Right renal pelvis (tissue), 4 donors: ENCODE measurements at regions not wholly inside any gene's neighbourhood (a gene's known extent, or its start where the extent isn't known, plus 50 kb on each side); places are given as distances from the start of the nearest gene placed in this dataset.
A peak's percentile ranks its signal among the peaks of the same experiment; 100 is the strongest.

Experiments used
- DNase-seq, 4 donors: peaks; one replicate each; pipeline ENCODE4 v3.0.0-alpha.2; 2013; ENCODE audit warnings: low read depth in 4 of 4, low spot score in 3 of 4, missing footprints in 1 of 4

DNA sequence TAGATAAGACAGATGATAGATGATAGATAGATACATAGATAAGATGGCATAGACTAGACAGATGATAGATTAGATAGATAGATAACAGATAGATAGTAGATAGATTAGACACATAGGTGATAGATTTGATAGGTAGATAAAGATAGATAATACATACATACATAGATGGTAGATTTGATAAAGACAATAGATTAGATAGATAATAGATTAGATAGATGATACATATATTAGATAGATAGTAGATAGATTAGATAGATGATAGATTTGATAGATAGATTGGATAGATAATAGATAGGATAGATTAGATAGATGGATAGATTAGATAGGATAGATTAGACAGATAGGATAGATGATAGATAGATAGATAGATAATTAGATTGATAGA, 327.6 kb downstream of the BRD1 start:
- no peak for DNase-seq

DNA sequence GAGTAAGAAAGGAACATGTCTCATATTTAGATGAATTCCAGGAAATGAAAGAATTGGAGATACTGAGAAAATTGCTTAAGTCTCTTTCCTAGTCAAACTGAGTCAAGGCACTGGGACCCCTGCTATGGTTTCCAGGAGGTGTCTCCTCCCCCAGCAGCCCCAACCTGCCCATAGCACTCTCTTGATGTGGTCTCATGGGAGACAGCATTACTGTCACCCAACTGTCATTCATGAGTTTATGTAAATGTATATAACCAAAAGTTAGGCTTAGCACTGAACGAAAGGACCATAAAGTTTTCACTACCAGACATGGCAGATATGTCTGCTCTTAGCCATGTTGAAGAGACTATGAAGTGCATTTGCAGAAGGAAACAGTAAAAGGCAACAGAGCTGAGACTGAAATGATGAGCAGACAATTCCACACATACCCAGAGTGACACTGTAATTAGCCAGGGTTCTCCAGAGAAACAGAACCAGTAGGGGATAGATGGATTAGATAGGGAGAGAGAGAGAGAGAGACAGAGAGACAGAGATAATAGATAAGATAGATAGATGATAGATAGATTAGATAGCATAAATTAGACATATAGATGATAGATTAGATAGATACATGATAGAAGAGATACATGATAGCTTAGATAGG, 328.1 kb downstream of the BRD1 start:
- DNase-seq: no peak

DNA sequence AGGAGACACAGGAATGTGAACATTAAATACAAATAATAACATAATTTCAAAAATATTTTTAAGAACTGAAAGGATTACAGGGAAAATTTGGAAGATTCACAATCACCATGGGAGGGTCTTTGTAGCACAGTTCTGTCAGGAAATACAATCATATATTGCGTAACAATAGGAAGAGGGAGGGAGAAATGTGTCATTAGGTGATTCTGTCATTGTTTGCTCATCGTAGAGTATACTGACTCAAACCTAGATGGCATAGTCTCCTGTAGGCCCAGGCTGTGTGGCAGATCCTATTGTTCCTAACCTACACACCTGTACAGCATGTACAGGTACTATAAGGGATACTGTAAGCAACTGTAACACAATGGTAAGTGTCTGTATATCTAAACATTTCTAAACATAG, 330.4 kb downstream of the BRD1 start:
- DNase-seq: no peak

DNA sequence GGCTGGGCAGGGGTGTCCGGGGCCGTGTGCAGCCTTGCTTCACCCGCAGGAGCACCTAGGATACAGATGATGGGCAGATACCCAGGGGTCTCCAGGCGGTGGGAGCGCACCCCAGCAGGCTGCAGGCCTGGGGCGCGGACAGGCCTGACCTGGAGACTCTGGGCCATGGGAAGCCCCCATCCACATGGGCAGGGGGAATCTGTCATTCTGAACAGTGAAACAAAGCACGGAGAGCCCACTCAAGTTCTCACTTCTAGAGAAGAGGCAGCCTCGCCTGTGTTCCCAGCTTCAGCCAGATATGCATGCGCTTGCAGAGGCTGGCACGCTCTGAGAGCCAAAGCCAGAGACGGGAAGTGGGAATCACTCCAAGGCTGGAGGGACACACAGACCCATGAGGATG, 333.1 kb downstream of the BRD1 start:
- DNase-seq: no peak

DNA sequence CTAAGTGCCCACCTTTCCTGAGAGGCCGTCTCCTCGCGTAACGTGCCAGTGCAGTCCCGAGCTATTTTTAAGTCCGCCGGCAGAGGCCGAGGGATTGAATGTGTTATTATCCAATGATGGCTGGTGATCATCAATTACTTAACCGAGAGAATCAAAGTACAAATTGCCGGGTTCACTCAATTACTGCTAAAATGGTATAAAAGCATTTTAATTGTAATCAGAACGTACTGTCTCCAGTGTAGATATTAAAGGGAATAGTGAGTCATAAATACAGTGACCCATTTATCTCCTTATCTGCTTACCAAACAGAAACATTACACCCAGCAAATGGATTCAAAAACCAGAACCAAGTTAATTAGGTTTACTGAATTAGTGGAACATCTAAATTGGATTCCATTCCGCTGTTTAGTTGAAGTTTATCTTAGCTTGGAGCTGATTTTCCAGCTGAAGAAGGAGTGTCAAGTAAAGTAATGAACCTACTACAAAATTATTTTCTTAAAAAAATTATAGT, 334.9 kb downstream of the BRD1 start:
- DNase-seq: no peak

DNA sequence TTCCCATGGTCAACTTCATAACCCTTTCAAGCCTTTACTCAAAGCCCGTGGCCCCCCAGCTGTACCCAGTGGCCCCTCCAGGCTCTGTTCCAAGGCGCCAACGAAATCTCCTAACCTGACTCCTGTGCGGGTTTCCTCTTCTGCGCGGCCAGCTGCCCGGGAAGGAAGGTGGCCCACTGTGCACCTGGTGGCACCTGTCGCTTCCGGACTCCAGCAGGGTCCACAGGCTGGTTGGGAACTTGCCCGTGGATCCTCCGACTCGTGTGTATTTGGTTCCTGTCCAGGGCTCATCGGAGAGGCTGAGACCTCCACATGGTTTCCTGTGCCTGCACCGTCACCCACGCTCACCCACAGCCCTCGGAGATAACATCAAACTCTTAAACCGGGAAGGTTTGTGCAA, 335.4 kb downstream of the BRD1 start:
- no peak for DNase-seq

DNA sequence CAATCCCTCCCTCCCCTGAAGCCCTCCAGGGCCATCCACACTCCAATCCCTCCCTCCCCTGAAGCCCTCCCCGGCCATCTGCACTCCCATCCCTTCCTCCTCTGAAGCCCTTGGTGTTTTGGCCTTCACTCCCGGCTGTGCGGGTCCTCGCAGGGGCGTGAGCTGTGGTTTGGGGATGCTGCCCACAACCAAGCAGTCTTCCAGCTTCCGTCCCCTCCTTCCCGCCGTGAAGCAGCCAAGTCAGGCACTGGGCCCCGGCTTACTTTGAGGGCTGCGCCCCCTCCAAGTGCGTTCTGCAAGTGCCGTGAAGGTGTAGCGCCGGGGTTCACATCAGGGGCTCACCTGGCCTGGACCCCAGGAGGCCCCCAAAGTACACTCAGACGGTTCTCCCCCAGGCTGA, 335.9 kb downstream of the BRD1 start:
- no peak for DNase-seq

DNA sequence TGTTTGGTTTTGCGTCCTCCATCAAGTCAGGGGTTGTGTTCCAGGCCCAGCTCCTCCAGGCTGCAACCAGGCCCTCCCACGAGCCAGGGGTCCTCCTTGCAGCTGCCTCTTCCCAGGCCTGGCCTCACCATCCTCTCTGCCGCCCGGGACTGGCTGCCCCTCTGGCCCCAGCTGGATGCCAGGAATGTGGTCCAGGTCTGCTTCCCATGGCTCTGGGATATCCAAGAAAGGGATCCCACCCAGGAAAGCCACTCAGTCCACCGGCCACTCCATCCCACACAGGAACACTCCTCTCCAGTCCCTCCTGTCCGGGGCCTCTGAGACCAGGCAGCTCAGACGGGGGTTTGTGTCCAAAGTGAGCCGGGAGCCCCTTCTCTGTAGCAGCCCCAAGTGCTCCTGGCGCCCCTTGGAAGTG, 336.4 kb downstream of the BRD1 start:
- no peak for DNase-seq

DNA sequence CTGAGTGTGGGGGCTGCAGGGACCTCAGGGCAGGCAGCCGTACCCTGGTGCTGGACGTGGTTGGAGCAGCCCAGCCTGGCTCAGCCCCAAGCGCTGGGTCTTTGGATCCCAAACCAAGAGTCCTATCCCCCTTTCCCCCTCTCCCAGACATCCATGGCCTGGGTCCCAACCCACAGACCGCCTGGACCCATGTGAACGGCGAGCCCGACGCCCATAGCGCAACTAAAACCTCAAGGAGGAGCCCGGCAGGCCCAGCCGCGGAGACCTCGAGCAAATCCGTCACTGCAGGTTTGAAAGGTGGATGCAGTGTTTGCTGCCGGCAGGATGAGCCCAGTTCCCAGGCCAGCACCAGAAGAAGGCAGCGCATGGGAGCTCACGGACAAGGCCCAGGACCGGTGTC, 337.0 kb downstream of the BRD1 start:
- DNase-seq: no peak

DNA sequence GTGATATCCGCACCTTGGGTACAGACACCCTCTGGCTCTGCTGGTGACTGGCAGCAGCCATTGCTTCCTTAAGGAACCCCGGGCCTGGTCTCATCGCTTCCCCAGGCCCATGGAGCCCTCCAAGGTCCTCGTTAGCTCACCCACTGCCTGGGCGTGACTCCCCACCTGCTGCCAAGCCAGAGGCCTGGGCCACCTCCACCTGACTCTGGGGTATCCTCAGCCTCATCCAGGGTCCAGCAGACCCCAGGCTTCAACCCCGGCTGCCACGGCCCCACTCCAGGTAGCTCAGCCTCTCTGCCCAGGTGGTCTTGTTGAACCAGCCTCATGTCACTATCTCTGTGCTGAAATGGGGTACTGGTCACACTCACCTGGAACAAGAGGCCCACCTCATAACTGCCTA, 337.9 kb downstream of the BRD1 start:
- DNase-seq: no peak

DNA sequence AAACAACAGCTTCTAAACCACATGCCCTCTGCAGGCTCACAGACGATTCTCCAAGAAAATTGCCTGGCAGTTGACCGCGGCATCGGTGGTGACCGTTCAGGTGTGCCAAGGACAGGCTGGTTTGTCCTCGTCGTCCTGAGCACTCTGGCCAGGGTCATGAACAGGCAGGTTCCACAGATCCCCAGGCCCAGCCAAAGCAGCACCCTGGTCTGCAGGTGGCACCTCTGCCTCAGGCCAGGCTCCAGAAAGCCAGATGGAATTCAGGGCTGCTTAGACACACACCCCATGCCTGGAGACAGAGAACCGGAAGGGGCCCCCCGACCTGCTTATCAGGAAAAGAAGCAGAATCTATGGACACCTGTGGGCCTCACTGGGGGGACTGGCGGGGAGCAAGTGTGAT, 338.7 kb downstream of the BRD1 start:
- no peak for DNase-seq

DNA sequence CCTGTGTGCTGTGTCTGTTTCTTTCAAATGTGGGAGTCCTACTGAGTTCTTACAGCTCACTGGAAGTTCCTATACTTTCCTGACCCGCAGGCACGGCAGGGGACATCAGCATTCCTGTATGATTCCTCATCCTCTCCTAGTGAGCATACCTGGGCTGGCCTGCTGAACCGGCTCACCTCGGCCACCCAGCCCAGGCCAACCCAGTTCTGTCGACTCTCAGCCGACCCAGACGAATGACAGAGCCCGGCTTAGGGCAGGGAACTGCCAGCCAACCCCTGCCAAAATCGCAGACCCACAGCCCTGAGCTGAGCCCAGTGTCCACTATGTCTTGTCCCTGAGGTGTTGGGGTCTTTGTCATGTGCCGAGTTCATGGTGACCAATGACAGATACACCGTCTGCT, 339.7 kb downstream of the BRD1 start:
- DNase-seq: no peak

DNA sequence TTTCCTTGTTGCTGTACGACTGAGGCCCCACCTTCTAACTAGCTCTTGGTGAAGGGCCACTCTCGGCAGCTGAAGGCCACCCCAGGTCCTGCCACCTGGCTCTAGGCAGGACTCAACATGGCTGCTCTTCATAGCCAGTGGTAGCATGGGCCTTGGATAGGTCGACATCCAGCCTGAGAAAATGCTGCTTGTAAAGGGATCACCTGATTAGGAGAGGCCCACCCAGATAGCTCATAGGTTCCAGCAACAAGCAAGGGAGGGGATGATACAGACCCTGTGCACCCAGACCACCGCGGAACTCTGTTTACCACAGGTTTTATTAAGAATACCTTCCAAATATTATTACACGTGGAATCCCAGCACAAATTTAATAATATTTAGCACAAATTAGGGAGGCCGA, 341.4 kb downstream of the BRD1 start:
- DNase-seq: no peak

DNA sequence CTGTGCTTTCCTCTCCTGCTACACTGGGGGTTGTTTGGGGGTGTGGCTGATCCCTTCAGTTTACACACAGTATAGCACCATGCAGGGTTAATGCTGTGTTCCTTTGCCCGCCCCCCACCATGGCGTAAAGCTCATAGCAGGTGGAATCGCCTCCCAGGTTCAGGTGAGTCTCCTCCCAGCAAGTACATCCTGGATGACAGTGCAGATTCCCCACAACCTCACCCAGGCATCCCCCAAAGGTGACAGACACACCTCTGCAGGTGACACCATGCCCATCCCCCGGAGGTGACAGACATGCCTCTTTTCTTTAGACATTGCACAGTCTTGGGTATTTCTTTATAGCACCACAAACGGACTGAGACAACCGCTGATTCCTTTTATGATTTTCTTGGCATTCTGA, 343.7 kb downstream of the BRD1 start:
- no peak for DNase-seq

DNA sequence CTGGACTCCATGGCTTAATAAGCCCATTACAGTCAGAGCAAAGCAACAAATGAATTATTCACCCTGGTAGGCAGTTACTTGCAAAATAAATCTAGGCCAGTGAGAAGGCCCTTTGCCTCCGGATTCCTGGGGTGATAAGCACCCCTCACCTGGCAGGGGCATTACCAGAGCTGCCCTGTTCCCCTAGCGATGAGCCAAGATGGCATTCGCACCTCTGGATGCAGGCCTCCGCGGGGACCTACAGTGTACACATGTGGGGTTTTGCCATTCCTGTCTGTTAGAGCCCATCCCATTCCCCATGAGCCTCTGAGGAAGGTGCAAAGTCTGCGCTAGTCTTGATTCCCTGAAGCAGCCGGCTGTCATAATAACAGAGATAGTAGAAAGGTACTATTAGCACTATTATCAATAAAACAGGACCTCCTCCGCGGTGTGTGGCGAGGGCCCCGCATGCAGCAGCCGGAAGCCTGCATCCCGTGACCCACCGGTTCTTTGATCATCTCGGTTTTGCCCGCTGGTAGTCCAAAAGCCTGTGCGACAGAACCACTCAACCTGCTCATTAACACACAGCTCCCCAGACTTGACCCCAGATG, 344.3 kb downstream of the BRD1 start:
- no peak for DNase-seq

DNA sequence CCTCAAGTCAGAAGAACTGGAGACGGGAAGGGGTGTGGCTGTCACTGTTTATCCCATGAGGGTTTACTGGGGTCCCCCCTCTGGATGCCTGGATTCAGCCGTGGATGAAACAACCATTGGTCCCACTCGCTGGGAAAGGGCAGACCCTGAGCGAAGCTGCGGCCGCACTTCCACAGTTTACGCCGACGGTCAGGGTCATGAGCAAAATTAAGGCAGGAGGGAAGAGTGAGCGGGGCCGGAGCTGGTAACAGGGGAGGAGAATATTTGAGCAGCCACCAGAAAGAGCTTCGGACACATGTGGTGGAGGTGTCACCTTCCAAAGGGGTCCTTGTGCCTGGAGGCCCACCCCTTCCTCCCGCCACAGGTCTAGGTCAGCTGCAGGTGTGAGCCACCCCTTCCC, 344.9 kb downstream of the BRD1 start:
- DNase-seq: no peak

DNA sequence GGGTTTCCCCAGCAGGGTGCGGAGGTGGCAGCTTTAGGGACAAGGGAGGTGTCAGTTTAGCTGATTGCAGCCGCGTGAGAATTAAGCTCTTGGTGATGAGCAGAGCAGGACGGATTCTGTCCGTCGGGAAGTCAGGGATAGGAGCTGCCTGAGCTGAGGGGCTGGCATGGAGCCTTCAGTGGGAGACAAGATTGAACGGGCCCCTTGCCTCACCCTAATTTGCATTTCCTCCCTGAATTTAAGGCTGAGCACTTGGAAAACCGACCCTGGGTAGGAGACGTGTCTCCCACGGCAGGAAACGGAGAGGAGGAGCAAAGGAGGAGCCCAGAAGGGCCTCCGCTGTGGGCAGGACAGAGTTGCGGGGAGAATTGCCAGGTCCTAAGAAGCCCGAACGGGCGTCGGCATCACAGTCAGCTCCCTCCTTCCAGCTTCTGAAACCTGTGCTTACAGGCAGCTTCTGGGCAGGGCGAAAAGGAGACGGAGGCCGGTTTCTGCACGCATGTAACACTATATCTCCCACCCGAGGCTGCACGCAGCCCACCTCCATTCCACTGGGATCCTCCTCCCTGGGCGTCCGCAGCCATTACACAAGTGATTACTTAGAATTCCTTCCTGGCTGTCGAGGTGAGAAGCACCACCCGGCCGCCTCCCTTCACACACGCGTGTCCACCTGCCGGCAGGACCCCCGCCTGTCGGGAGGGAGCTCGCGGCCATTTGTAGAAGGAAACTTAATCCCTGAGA, 345.8 kb downstream of the BRD1 start:
- DNase-seq: peak in 1 of 4 donors; percentile 28

DNA sequence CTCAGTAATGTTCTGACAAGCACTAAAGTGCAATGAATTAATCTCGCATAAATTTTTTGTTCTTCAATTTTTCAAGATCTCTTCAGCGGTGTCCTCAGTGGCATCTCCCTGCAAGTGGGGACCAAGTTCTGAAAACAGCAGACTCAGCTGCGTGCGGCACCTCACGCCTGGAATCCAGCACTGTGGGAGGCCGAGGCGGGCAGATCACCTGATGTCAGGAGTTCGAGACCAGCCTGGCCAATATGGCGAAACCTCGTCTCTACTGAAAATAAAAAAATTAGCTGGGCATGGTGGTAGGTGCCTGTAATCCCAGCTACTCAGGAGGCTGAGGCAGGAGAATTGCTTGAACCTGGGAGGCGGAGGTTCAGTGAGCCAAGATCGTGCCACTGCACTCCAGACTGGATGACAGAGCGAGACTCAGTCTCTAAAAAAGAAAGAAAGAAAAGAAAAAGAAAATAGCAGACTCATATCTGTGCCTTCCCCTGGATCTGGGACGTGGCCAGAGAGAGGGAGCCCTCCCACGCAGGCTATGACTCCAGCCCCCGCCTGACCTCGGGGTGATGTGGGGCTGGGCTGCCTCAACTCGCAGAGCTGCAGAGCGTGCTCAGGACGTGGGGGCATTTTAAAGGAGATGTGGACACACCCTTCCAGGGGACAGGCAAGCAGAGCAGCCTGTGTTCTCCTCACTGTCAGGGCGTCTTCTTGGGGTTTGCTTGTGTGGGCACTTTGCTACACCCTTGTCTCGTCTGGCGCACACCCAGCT, 346.6 kb downstream of the BRD1 start:
- DNase-seq: no peak

DNA sequence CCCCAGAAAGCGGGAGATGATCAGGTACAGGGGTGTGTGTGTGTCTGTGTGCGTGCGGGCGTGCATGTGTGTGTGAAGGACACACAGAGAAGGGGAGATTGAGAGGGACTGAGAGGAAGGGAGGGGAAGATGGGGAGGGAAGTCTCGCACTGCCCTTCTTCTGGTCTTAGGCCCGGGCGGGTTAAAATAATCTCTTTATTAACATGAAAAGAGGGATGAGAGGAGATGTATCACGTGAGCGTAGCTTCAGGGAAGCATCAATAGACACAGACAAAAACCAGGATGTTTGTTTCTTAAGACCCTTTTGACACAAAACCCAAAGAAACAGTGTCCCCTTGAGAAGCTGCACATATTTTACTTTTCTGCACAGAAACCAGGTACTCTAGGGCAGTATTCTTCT, 347.3 kb downstream of the BRD1 start:
- no peak for DNase-seq

DNA sequence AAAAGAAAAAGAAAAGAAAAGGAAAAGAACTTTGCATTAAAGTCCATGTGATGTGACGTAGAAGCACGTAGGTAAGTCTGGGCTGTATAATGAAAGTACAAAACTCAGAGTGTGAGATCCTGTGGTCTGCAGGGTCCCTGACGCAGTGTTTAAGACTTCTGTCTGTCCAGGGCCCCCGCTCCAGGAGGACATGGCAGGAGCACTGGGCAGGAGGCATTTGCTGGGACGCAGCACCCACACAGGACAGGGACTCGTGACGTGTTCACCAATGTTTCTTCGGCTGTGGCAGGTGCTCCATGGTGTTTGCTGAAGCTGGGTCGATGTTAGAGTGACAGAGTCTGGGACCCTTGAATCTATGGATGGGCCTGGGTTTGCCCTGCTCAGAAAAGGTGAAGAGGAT, 348.1 kb downstream of the BRD1 start:
- DNase-seq: no peak

DNA sequence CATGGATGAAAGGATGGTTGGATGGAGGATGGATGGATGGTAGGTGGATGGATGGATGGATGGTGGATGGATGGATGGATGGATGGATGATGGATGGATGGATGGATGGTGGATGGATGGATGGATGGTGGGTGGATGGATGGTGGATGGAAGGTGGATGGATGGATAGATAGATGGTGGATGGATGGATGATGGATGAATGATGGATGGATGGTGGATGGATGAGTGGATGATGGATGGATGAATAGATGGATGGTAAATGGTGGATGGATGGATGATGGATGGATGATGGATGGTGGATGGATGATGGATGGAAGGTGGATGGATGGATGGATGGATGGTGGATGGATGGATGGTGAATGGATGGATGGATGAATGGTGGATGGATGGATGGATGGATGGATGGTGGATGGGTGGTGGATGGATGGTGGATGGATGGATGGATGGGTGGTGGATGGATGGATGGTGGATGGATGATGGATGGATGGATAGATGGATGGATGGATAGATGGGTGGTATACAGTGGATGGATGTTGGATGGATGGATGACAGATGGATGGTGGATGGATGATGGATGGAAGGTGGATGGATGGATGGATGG, 350.8 kb downstream of the BRD1 start:
- DNase-seq: no peak
